Activated naive CD8-positive, alpha-beta T cell treated with anti-CD3 and anti-CD28 coated beads, Interleukin-2, amount 50 U/mL, for 24 hours (primary cell): ENCODE measurements at regions not wholly inside any gene's neighbourhood (a gene's known extent, or its start where the extent isn't known, plus 50 kb on each side); places are given as distances from the start of the nearest gene placed in this dataset.
"Not testable (repeated sequence)": the region's sequence is repeated elsewhere in the genome, so short reads cannot be mapped to it uniquely, and the experiment has no call there.

ENCODE experiments used
- ATAC-seq: fragments of 150-1000 bp; cut with Tn5 transposase; one replicate; pipeline ENCODE4 v1.10.0; 2021
- DNase-seq: peaks from one replicate; pipeline ENCODE4 v3.0.0; 2021
- H3K27ac Mint-ChIP-seq: one replicate; pipeline ENCODE4 v1.8.0; 2021; ENCODE audit warnings: mild to moderate bottlenecking, mixed read lengths
- H3K27me3 Mint-ChIP-seq: one replicate; pipeline ENCODE4 v1.8.0; 2021; ENCODE audit warnings: mixed read lengths
- H3K36me3 Mint-ChIP-seq: one replicate; pipeline ENCODE4 v1.8.0; 2021; ENCODE audit warnings: low read depth, mixed read lengths
- H3K4me1 Mint-ChIP-seq: one replicate; pipeline ENCODE4 v1.8.0; 2021; ENCODE audit warnings: mixed read lengths
- H3K4me3 Mint-ChIP-seq: one replicate; pipeline ENCODE4 v1.8.0; 2021; ENCODE audit warnings: mild to moderate bottlenecking, moderate library complexity, mixed read lengths
- H3K9me3 Mint-ChIP-seq: one replicate; pipeline ENCODE4 v1.8.0; 2021; ENCODE audit warnings: mixed read lengths

GRCh38 chr7:152594801-152595200, 81.1 kb downstream of the XRCC2 start:
- Mint-ChIP-seq H3K4me3 (no peak overlapping the region), H3K9me3 (no peaks in the 10 kb centered on the region), H3K36me3 (no peaks in the 10 kb centered on the region), H3K27me3 (no peaks in the 10 kb centered on the region), H3K4me1 (no peaks in the 10 kb centered on the region), H3K27ac (no peak overlapping the region)
- ATAC-seq (no peak), DNase-seq (no peak)

- Mint-ChIP-seq H3K27me3 (no peaks in the 10 kb centered on the region), H3K9me3 (no peaks in the 10 kb centered on the region), H3K27ac (no peak overlapping the region), H3K4me3 (no peak overlapping the region), H3K36me3 (no peaks in the 10 kb centered on the region), H3K4me1 (no peaks in the 10 kb centered on the region)
- ATAC-seq (no peak), DNase-seq (no peak)
Observed at GRCh38 chr7:152591976-152592375, 84.0 kb downstream of the XRCC2 start.

- no peaks in the 10 kb centered on the region for H3K9me3 Mint-ChIP-seq
- no peak for ATAC-seq
- H3K36me3 Mint-ChIP-seq, result no peaks in the 10 kb centered on the region
- no peaks in the 10 kb centered on the region for H3K27me3 Mint-ChIP-seq
- DNase-seq, result no peak
- no peak overlapping the region for H3K27ac Mint-ChIP-seq
- no peaks in the 10 kb centered on the region for H3K4me1 Mint-ChIP-seq
- H3K4me3 Mint-ChIP-seq, result no peak overlapping the region
Observed at GRCh38 chr7:152590481-152590880, 85.5 kb downstream of the XRCC2 start.

DNA sequence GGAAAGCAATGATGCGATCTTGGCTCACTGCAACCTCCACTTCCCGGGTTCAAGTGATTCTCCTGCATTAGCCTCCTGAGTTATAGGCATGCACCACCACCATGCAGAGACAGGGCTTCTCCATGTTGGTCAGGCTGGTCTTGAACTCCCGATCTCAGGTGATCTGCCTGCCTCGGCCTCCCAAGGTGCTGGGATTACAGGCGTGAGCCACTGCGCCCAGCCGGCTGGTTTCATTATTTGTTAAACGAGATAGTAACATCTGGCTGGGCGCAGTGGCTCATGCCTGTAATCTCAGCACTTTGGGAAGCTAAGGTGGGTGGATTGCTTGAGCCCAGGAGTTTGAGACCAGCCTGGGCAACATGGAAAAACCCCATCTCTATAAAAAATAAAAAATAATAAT, 86.1 kb downstream of the XRCC2 start:
- H3K27me3 Mint-ChIP-seq, H3K27ac Mint-ChIP-seq, H3K36me3 Mint-ChIP-seq, ATAC-seq, DNase-seq, H3K4me3 Mint-ChIP-seq, H3K9me3 Mint-ChIP-seq, H3K4me1 Mint-ChIP-seq: not testable (repeated sequence)

- Mint-ChIP-seq H3K4me1 (no peaks in the 10 kb centered on the region), H3K27ac (no peak overlapping the region), H3K9me3 (no peaks in the 10 kb centered on the region), H3K27me3 (no peaks in the 10 kb centered on the region), H3K36me3 (no peaks in the 10 kb centered on the region), H3K4me3 (no peak overlapping the region)
- no peak for DNase-seq
- no peak for ATAC-seq
Observed at GRCh38 chr7:152588350-152588749, 87.6 kb downstream of the XRCC2 start.

GRCh38 chr7:152587366-152587765, 88.6 kb downstream of the XRCC2 start:
- H3K9me3 Mint-ChIP-seq, result no peaks in the 10 kb centered on the region
- H3K27ac Mint-ChIP-seq, result no peak overlapping the region
- DNase-seq (no peak), ATAC-seq (no peak)
- H3K36me3 Mint-ChIP-seq, result no peaks in the 10 kb centered on the region
- H3K27me3 Mint-ChIP-seq, result no peaks in the 10 kb centered on the region
- H3K4me1 Mint-ChIP-seq, result no peaks in the 10 kb centered on the region
- no peak overlapping the region for H3K4me3 Mint-ChIP-seq

- H3K9me3 Mint-ChIP-seq, result no peaks in the 10 kb centered on the region
- H3K27ac Mint-ChIP-seq, result no peak overlapping the region
- no peak overlapping the region for H3K4me3 Mint-ChIP-seq
- DNase-seq (no peak), ATAC-seq (no peak)
- no peaks in the 10 kb centered on the region for H3K4me1 Mint-ChIP-seq
- H3K27me3 Mint-ChIP-seq, result no peaks in the 10 kb centered on the region
- no peaks in the 10 kb centered on the region for H3K36me3 Mint-ChIP-seq
Observed at GRCh38 chr7:152583006-152583405, 92.9 kb downstream of the XRCC2 start.

DNA sequence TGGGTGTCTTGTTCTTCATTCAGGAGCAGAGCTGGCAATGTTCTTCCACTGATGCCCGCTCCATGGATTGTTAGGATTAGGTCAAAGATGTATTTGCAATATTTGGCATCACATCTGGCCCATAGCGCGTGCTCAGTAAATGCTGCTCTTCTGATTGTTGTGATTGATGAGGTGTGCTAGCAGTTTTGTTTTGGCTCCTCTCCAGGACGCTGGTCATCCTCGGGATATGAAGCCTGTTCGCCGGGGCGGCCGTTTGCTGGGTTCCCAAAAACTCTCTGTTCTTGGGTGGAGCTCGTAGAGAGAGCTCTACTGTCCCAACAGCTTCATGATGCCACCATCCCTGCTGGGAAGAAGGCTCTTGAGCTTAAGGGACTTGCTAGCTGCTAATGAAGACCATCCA, 96.9 kb downstream of the XRCC2 start:
- Mint-ChIP-seq H3K27ac (no peak overlapping the region), H3K4me1 (no peaks in the 10 kb centered on the region), H3K4me3 (no peak overlapping the region), H3K9me3 (no peaks in the 10 kb centered on the region), H3K27me3 (no peaks in the 10 kb centered on the region), H3K36me3 (no peaks in the 10 kb centered on the region)
- no peak for ATAC-seq
- no peak for DNase-seq

DNA sequence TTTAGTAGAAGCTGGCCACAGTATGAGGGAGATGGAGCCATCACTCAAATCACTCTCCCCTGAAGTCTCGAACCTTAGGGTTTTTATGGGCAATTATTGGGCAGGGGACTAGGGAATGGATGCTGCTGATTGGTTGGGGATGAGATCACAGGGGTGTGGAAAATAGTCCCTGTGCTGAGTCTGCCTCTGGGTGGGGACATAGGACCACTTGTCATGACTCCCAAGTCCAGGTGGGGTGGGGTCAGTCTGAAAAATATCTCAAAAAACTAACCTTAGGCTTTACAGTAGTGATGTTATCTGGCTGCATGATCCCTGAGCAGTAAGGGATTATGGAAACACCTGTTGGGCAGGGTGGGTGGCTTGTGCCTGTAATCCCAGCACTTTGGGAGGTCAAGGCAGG, 98.6 kb downstream of the XRCC2 start:
- no peak overlapping the region for H3K27ac Mint-ChIP-seq
- no peaks in the 10 kb centered on the region for H3K9me3 Mint-ChIP-seq

DNA sequence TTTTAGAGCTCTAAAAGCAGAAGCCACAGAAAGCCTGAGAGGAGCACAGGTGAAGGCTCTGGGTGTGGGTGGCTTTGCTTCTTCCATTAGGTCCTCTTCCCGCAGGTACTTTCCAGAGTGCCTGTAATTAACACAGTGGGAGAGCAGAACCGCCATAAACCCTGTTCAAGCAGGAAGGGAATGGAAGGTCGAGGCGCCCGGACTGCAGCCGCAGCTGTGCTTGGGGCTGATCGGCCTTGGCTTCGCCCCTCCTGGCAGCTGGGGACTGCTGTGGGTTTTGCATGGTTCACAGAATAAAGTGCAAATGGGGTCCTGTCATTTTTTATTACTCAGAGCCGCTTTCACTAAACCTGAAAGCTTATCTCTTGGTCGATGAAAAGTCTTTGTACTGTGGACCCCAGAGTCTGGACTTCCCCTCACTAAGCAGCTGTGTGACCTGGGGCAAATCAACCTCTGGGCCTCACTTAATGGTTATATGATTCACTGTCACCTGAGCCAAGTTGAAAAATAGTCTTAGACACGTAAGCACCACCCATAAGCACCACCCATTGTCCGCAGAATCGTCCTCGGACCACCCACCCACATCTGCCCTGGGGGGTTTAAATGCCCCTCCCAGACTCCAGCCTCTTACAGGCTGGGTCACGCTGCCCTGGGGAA, 100.9 kb downstream of the XRCC2 start:
- Mint-ChIP-seq H3K4me1 (no peaks in the 10 kb centered on the region), H3K4me3 (no peak overlapping the region), H3K27ac (no peak overlapping the region), H3K27me3 (no peaks in the 10 kb centered on the region), H3K36me3 (no peaks in the 10 kb centered on the region), H3K9me3 (no peaks in the 10 kb centered on the region)
- DNase-seq, result no peak
- no peak for ATAC-seq

More for the DNA sequence above, 98.6 kb downstream of the XRCC2 start:
- Mint-ChIP-seq H3K4me1 (no peaks in the 10 kb centered on the region), H3K36me3 (no peaks in the 10 kb centered on the region), H3K27me3 (no peaks in the 10 kb centered on the region), H3K4me3 (no peak overlapping the region)
- ATAC-seq (no peak), DNase-seq (no peak)

- H3K4me1 Mint-ChIP-seq, H3K9me3 Mint-ChIP-seq, ATAC-seq, DNase-seq, H3K4me3 Mint-ChIP-seq, H3K27me3 Mint-ChIP-seq, H3K27ac Mint-ChIP-seq, H3K36me3 Mint-ChIP-seq: not testable (repeated sequence)
Observed at GRCh38 chr7:152573186-152573585, 102.8 kb downstream of the XRCC2 start.

DNA sequence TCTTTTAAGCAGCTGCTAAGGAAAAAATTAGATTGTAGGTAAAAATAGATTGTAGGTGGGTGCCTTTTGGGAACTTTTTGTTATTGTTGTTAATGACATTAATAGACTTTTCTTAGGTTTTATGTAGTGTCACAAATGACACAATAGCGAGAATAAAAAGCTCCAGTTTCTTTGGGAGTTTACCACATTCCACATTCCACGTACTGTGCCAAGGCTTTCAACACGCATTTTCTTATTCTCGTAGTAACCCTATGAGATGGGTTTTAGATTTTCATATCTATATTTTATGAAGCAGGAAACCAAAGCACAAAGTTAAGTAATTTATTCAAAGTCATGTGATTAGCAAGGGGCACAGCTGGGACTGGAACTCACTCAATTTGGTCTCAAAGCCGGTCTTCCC, 103.8 kb downstream of the XRCC2 start:
- Mint-ChIP-seq H3K36me3 (no peaks in the 10 kb centered on the region), H3K4me3 (no peak overlapping the region), H3K27ac (no peak overlapping the region), H3K27me3 (no peaks in the 10 kb centered on the region), H3K9me3 (no peaks in the 10 kb centered on the region), H3K4me1 (no peaks in the 10 kb centered on the region)
- no peak for DNase-seq
- ATAC-seq, result no peak

DNA sequence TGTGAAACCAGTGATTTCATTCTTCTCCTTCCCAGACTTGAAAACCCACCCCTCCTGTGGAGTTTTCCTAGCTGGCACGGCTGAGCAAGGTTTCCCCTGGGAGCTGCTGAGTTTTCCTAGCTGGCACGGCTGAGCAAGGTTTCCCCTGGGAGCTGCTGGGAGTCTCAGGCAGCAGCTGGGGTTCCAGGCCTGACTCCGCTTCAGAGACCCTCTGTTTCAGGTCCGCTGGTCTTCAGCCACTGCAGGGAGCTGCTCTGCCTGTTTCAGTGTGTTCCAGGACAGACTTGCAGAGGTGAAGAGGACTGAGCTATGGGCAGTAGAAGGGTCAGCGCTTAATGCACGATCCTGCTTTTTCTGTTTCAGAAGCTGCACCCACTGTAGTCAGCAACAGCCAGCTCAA, 104.9 kb downstream of the XRCC2 start:
- ATAC-seq (no peak), DNase-seq (no peak)
- Mint-ChIP-seq H3K27me3 (peaks cover 5% of the 10 kb centered on the region), H3K4me1 (no peaks in the 10 kb centered on the region), H3K27ac (no peak overlapping the region), H3K36me3 (no peaks in the 10 kb centered on the region), H3K9me3 (no peaks in the 10 kb centered on the region), H3K4me3 (no peak overlapping the region)

GRCh38 chr7:152568972-152569371, 107.0 kb downstream of the XRCC2 start:
- no peak for ATAC-seq
- no peak for DNase-seq
- peaks cover 9% of the 10 kb centered on the region for H3K4me1 Mint-ChIP-seq
- H3K27ac Mint-ChIP-seq, result no peak overlapping the region
- peaks cover 19% of the 10 kb centered on the region for H3K27me3 Mint-ChIP-seq
- H3K4me3 Mint-ChIP-seq, result no peak overlapping the region
- H3K36me3 Mint-ChIP-seq, result no peaks in the 10 kb centered on the region
- H3K9me3 Mint-ChIP-seq, result no peaks in the 10 kb centered on the region

DNA sequence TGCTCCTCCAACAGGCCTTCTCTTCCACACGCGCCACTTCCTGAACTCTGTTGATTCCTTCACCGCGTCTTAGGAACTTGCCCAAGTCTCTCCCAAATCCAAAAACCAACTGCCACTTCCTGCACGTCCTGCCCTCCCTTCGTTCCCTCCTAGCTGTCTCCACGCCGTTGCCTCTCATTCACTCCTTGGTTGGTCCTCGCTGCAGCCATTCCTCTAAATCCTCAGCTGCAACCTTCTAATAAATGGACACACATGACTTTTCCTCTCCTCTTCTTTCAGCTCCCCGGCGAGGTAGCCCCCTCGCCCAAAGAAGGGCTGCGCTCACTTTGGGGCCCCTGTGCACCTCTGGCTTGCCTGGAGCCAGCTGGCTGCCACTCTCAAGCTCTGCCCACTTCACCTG, 110.2 kb downstream of the XRCC2 start:
- no peaks in the 10 kb centered on the region for H3K36me3 Mint-ChIP-seq

GRCh38 chr7:152564656-152565250, 111.2 kb downstream of the XRCC2 start:
- H3K4me1 Mint-ChIP-seq, result peaks cover 9% of the 10 kb centered on the region
- H3K27me3 Mint-ChIP-seq, result peaks cover 22% of the 10 kb centered on the region
- no peaks in the 10 kb centered on the region for H3K9me3 Mint-ChIP-seq
- no peak for DNase-seq
- no peak for ATAC-seq
- H3K36me3 Mint-ChIP-seq, result no peaks in the 10 kb centered on the region
- no peak overlapping the region for H3K4me3 Mint-ChIP-seq
- no peak overlapping the region for H3K27ac Mint-ChIP-seq

More for the DNA sequence above, 110.2 kb downstream of the XRCC2 start:
- no peak for ATAC-seq
- Mint-ChIP-seq H3K9me3 (no peaks in the 10 kb centered on the region), H3K27ac (no peak overlapping the region), H3K27me3 (peaks cover 22% of the 10 kb centered on the region), H3K4me1 (peaks cover 9% of the 10 kb centered on the region), H3K4me3 (no peak overlapping the region)
- no peak for DNase-seq
